GM23248 (cell line): ENCODE measurements at regions not wholly inside any gene's neighbourhood (a gene's known extent, or its start where the extent isn't known, plus 50 kb on each side); places are given as distances from the start of the nearest gene placed in this dataset.
"Not testable (repeated sequence)": the region's sequence is repeated elsewhere in the genome, so short reads cannot be mapped to it uniquely, and the experiment has no call there.

ENCODE experiments used
- EZH2 ChIP-seq: fragments of 200-600 bp; sonication (generic); IDR thresholded peaks from 2 replicates; pipeline ENCODE4 v1.6.1; 2018; ENCODE audit warnings: antibody characterized with exemption, mild to moderate bottlenecking; ENCODE audit not compliant: insufficient read depth, poor library complexity, severe bottlenecking
- EZH2phosphoT487 ChIP-seq: fragments of 200-600 bp; sonication (generic); IDR thresholded peaks from 2 replicates; pipeline ENCODE4 v1.6.1; 2018; ENCODE audit warnings: antibody characterized with exemption, moderate library complexity, mild to moderate bottlenecking, low read depth; ENCODE audit not compliant: insufficient read depth

DNA sequence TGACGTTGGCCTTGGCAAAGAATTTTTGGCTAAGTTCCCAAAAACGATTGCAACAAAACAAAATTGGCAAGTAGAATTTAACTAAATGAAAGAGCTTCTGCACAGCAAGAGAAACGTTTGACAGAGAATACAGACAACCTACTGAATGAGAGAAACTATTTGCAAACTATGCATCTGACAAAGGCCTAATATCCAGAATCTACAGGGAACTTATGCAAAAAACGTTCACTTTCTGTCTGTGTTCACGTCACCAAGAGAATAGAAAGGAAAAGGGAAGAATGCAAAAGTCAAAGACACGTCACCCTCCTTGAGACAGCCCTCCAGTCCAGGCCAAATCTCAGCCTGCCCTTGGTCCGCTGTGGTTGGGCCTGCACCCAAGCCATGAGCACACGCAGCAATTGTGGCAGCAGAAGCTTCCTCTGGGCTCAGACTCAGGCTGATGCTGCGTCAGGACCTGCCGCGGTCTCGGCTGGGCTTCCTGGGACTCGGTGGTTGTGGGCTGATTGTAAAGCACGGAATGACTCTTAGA, 106.6 kb upstream of the SAMD11 start:
- not testable (repeated sequence) for TF ChIP-seq EZH2, EZH2phosphoT487
